Progenitor cell of endocrine pancreas (in vitro differentiated cells): ENCODE measurements at regions not wholly inside any gene's neighbourhood (a gene's known extent, or its start where the extent isn't known, plus 50 kb on each side); places are given as distances from the start of the nearest gene placed in this dataset.

Source experiments
- DNase-seq: peaks from one replicate; pipeline ENCODE4 v3.0.0; 2021; ENCODE audit warnings: low spot score; ENCODE audit not compliant: unreplicated experiment
- H3K27ac Mint-ChIP-seq: 2 replicates; pipeline ENCODE4 v1.8.0; 2021; ENCODE audit warnings: mild to moderate bottlenecking, moderate library complexity, mixed read lengths
- H3K27me3 Mint-ChIP-seq: 2 replicates; pipeline ENCODE4 v1.8.0; 2021; ENCODE audit warnings: mixed read lengths
- H3K36me3 Mint-ChIP-seq: 2 replicates; pipeline ENCODE4 v1.8.0; 2022; ENCODE audit warnings: mixed read lengths; ENCODE audit not compliant: insufficient read depth
- H3K4me1 Mint-ChIP-seq: 2 replicates; pipeline ENCODE4 v1.8.0; 2021; ENCODE audit warnings: low read depth, mixed read lengths
- H3K4me3 Mint-ChIP-seq: 2 replicates; pipeline ENCODE4 v1.8.0; 2021; ENCODE audit warnings: low read depth, mild to moderate bottlenecking, moderate library complexity, mixed read lengths
- H3K9me3 Mint-ChIP-seq: 2 replicates; pipeline ENCODE4 v1.8.0; 2021; ENCODE audit warnings: low read depth, mixed read lengths
- CTCF ChIP-seq: fragments of 200-600 bp; sonication (generic); IDR thresholded peaks from one replicate; pipeline ENCODE4 v1.5.0; 2021; ENCODE audit warnings: antibody characterized with exemption, mild to moderate bottlenecking; ENCODE audit not compliant: unreplicated experiment

DNA sequence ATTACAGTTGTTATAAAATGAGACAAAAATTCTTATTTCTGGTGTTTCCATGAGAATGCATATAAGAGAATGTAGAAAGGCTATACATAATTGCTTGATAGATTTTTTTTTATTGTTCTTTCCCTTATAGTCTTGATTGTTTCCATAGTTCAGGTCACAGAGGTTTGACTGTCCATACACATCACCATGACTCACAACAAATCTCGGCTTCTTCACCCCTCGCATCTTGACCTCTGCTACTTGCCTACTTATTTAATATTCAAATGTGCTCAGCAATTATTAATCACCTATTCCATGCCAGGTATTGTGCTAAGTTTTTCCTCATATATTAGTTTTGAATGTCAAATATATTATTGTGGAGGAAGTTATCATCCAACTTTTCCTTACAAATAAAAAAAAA, 789.6 kb downstream of the RNF144A start:
- Mint-ChIP-seq H3K27ac (no peak overlapping the region), H3K4me3 (no peak overlapping the region), H3K27me3 (peaks cover 10% of the 10 kb centered on the region), H3K4me1 (peaks cover 9% of the 10 kb centered on the region), H3K36me3 (no peaks in the 10 kb centered on the region), H3K9me3 (peaks cover 3% of the 10 kb centered on the region)
- no peak for DNase-seq
- no peak for TF ChIP-seq CTCF

DNA sequence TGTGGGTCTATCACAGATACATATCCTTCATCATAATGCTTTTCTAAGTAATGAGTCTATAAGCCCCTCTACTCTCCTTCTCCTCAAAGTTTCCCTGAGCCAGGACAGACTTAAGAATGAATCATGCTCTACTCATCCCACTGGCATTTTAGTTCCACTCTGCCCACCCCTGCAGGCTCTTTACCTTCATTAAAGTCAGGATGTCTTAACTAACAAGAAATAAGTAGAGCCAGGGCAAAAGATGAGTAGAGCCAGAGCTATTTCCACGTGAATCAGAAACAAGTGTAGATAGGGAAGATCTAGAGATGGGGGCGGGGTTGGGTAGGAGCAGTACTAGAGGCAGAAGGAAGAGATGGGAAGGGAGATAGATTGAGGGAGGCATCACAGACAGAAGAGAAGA, 790.5 kb downstream of the RNF144A start:
- peaks cover 3% of the 10 kb centered on the region for H3K9me3 Mint-ChIP-seq
- no peak for DNase-seq
- no peak overlapping the region for H3K4me3 Mint-ChIP-seq
- H3K27me3 Mint-ChIP-seq = peaks cover 11% of the 10 kb centered on the region
- H3K36me3 Mint-ChIP-seq = no peaks in the 10 kb centered on the region
- H3K27ac Mint-ChIP-seq = no peak overlapping the region
- H3K4me1 Mint-ChIP-seq = peaks cover 9% of the 10 kb centered on the region
- TF ChIP-seq CTCF = no peak

- Mint-ChIP-seq H3K9me3 (peaks cover 3% of the 10 kb centered on the region), H3K27me3 (peaks cover 19% of the 10 kb centered on the region), H3K4me3 (no peak overlapping the region), H3K4me1 (peaks cover 3% of the 10 kb centered on the region), H3K27ac (no peak overlapping the region), H3K36me3 (no peaks in the 10 kb centered on the region)
- DNase-seq = no peak
- no peak for TF ChIP-seq CTCF
These were observed 792.7 kb downstream of the RNF144A start for GRCh38 chr2:7709907-7710306.

GRCh38 chr2:7711167-7711566, 794.0 kb downstream of the RNF144A start:
- no peak for DNase-seq
- no peaks in the 10 kb centered on the region for H3K4me1 Mint-ChIP-seq
- no peak overlapping the region for H3K4me3 Mint-ChIP-seq
- H3K9me3 Mint-ChIP-seq = no peaks in the 10 kb centered on the region
- no peak for TF ChIP-seq CTCF
- no peaks in the 10 kb centered on the region for H3K36me3 Mint-ChIP-seq
- H3K27me3 Mint-ChIP-seq = peaks cover 19% of the 10 kb centered on the region
- H3K27ac Mint-ChIP-seq = no peak overlapping the region

DNA sequence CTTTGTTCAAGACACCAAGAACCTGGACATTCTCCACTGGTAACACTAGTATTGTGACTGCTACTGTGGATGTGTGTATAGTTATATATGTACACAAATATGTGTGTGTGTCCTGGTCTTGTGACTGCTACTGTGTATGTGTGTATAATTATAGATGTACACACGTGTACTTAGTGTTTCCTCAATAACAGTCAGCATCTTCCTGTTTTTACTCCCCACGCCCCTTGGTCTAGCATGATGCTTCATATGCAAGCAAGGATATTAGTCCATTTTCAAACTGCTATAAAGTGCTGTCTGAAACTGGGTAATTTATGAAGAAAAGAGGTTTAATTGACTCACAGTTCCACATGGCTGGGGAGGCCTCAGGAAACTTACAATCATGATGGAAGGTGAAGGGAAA, 802.7 kb downstream of the RNF144A start:
- no peaks in the 10 kb centered on the region for H3K9me3 Mint-ChIP-seq
- H3K36me3 Mint-ChIP-seq = no peaks in the 10 kb centered on the region
- H3K27ac Mint-ChIP-seq = no peak overlapping the region
- H3K4me1 Mint-ChIP-seq = peaks cover 7% of the 10 kb centered on the region
- peaks cover 16% of the 10 kb centered on the region for H3K27me3 Mint-ChIP-seq
- no peak for DNase-seq
- H3K4me3 Mint-ChIP-seq = no peak overlapping the region
- TF ChIP-seq CTCF = no peak
